H9 (cell line): ENCODE measurements at regions not wholly inside any gene's neighbourhood (a gene's known extent, or its start where the extent isn't known, plus 50 kb on each side); places are given as distances from the start of the nearest gene placed in this dataset.

Source experiments
- DNase-seq: peaks from one replicate; pipeline ENCODE4 v3.0.0-alpha.2; 2017
- H2AFZ ChIP-seq: one replicate; pipeline ENCODE4 v1.6.1; 2013; ENCODE audit warnings: mild to moderate bottlenecking, low read length, control low read depth, moderate library complexity
- H2AK5ac ChIP-seq: 2 replicates; pipeline ENCODE4 v1.6.1; 2013; ENCODE audit warnings: low read length, control low read depth, mixed read lengths; ENCODE audit not compliant: insufficient read length
- H2BK120ac ChIP-seq: one replicate; pipeline ENCODE4 v1.6.1; 2013; ENCODE audit warnings: low read depth, mild to moderate bottlenecking, low read length, control low read depth, inconsistent platforms; ENCODE audit not compliant: poor library complexity, severe bottlenecking
- H2BK12ac ChIP-seq: 2 replicates; pipeline ENCODE4 v1.6.1; 2013; ENCODE audit warnings: low read length, control low read depth, mixed read lengths, low read depth; ENCODE audit not compliant: insufficient read length
- H2BK15ac ChIP-seq: 2 replicates; pipeline ENCODE4 v1.6.1; 2013; ENCODE audit warnings: low read depth, low read length, control low read depth
- H2BK20ac ChIP-seq: one replicate; pipeline ENCODE4 v1.6.1; 2013; ENCODE audit warnings: low read depth, mild to moderate bottlenecking, low read length, control low read depth, inconsistent platforms; ENCODE audit not compliant: poor library complexity, severe bottlenecking
- H2BK5ac ChIP-seq: 2 replicates; pipeline ENCODE4 v1.6.1; 2013; ENCODE audit warnings: low read length, control low read depth, mixed read lengths; ENCODE audit not compliant: insufficient read length
- H3K14ac ChIP-seq: 2 replicates; pipeline ENCODE4 v1.6.1; 2013; ENCODE audit warnings: low read length, control low read depth; ENCODE audit not compliant: insufficient read depth
- H3K18ac ChIP-seq: 2 replicates; pipeline ENCODE4 v1.6.1; 2013; ENCODE audit warnings: low read depth, mild to moderate bottlenecking, mixed read lengths, low read length, control low read depth; ENCODE audit not compliant: insufficient read length
- H3K23ac ChIP-seq: 2 replicates; pipeline ENCODE4 v1.6.1; 2013; ENCODE audit warnings: low read length, control low read depth, mixed read lengths, low read depth; ENCODE audit not compliant: insufficient read length
- H3K23me2 ChIP-seq: 2 replicates; pipeline ENCODE4 v1.6.1; 2013; ENCODE audit warnings: low read depth, mild to moderate bottlenecking, mixed read lengths, low read length, control low read depth; ENCODE audit not compliant: insufficient read length, poor library complexity, severe bottlenecking
- H3K27ac ChIP-seq: 2 replicates; pipeline ENCODE4 v1.5.1; 2013; ENCODE audit warnings: low read length, control low read depth, mixed read lengths, low read depth; ENCODE audit not compliant: insufficient read length
- H3K27me3 ChIP-seq: 2 replicates; pipeline ENCODE4 v1.6.1; 2013; ENCODE audit warnings: low read length, control low read depth, inconsistent platforms; ENCODE audit not compliant: insufficient read depth
- H3K4ac ChIP-seq: 2 replicates; pipeline ENCODE4 v1.6.1; 2013; ENCODE audit warnings: low read depth, mild to moderate bottlenecking, control low read depth, inconsistent platforms, low read length, moderate library complexity
- H3K4me1 ChIP-seq: 2 replicates; pipeline ENCODE4 v1.6.1; 2013; ENCODE audit warnings: low read length, control low read depth, inconsistent platforms; ENCODE audit not compliant: insufficient read depth
- H3K4me2 ChIP-seq: 2 replicates; pipeline ENCODE4 v1.6.1; 2013; ENCODE audit warnings: low read length, control low read depth, mixed read lengths; ENCODE audit not compliant: insufficient read length, insufficient read depth
- H3K56ac ChIP-seq: 2 replicates; pipeline ENCODE4 v1.6.1; 2013; ENCODE audit warnings: low read depth, mild to moderate bottlenecking, mixed read lengths, low read length, control low read depth; ENCODE audit not compliant: insufficient read length
- H3K79me1 ChIP-seq: 2 replicates; pipeline ENCODE4 v1.6.1; 2013; ENCODE audit warnings: low read depth, mild to moderate bottlenecking, moderate library complexity, low read length, control low read depth, inconsistent platforms; ENCODE audit not compliant: insufficient read depth, poor library complexity, severe bottlenecking
- H3K79me2 ChIP-seq: 2 replicates; pipeline ENCODE4 v1.6.1; 2013; ENCODE audit warnings: low read length, control low read depth, inconsistent platforms; ENCODE audit not compliant: insufficient read depth
- H3K9ac ChIP-seq: 2 replicates; pipeline ENCODE4 v1.6.1; 2013; ENCODE audit warnings: low read length, control low read depth, mixed read lengths; ENCODE audit not compliant: insufficient read length; ENCODE audit errors: extremely low read depth
- H3K9me3 ChIP-seq: one replicate; pipeline ENCODE4 v1.6.1; 2013; ENCODE audit warnings: low read depth, low read length, inconsistent platforms; ENCODE audit not compliant: control insufficient read depth
- H3T11ph ChIP-seq: one replicate; pipeline ENCODE4 v1.6.1; 2013; ENCODE audit warnings: mild to moderate bottlenecking, low read length, control low read depth, inconsistent platforms
- H4K20me1 ChIP-seq: one replicate; pipeline ENCODE4 v1.6.1; 2013; ENCODE audit not compliant: control insufficient read depth, insufficient read length, insufficient read depth
- H4K5ac ChIP-seq: 2 replicates; pipeline ENCODE4 v1.6.1; 2013; ENCODE audit warnings: low read depth, mild to moderate bottlenecking, mixed read lengths, low read length, control low read depth; ENCODE audit not compliant: insufficient read length
- H4K8ac ChIP-seq: replicated peaks from 2 replicates; pipeline ENCODE4 v1.6.1; 2013; ENCODE audit warnings: low read length, control low read depth, mixed read lengths, low read depth; ENCODE audit not compliant: insufficient read length
- H4K91ac ChIP-seq: 2 replicates; pipeline ENCODE4 v1.6.1; 2013; ENCODE audit warnings: low read depth, mild to moderate bottlenecking, moderate library complexity, mixed read lengths, low read length, control low read depth; ENCODE audit not compliant: insufficient read length
- H3K27ac Mint-ChIP-seq, 3 experiments: 2 replicates in 2 of 3; 3 replicates in 1 of 3; pipeline ENCODE4 v1.8.0; 2020 to 2021; ENCODE audit warnings: mixed read lengths in 3 of 3, mild to moderate bottlenecking in 1 of 3, moderate library complexity in 1 of 3
- H3K27me3 Mint-ChIP-seq: 2 replicates; pipeline ENCODE4 v1.8.0; 2021; ENCODE audit warnings: low read depth, mild to moderate bottlenecking, moderate library complexity, mixed read lengths
- H3K36me3 Mint-ChIP-seq, 3 experiments: 2 replicates in 2 of 3; 3 replicates in 1 of 3; pipeline ENCODE4 v1.8.0; 2020 to 2021; ENCODE audit warnings: low read depth in 3 of 3, mixed read lengths in 3 of 3; ENCODE audit not compliant: insufficient read depth in 1 of 3
- H3K4me1 Mint-ChIP-seq, 2 experiments: 2 replicates each; pipeline ENCODE4 v1.8.0; 2020; ENCODE audit warnings: mixed read lengths in 2 of 2
- H3K4me3 Mint-ChIP-seq, 2 experiments: 2 replicates in 1 of 2; 3 replicates in 1 of 2; pipeline ENCODE4 v1.8.0; 2020 to 2021; ENCODE audit warnings: mild to moderate bottlenecking in 2 of 2, mixed read lengths in 2 of 2, moderate library complexity in 1 of 2
- H3K9me3 Mint-ChIP-seq, 2 experiments: 2 replicates in 1 of 2; 3 replicates in 1 of 2; pipeline ENCODE4 v1.8.0; 2020; ENCODE audit warnings: mild to moderate bottlenecking in 2 of 2, mixed read lengths in 2 of 2, moderate library complexity in 1 of 2
- CTCF ChIP-seq: fragments of 200-600 bp; sonication (generic); conservative IDR thresholded peaks from 3 replicates; pipeline ENCODE4 v1.8.0; 2021; ENCODE audit warnings: antibody characterized with exemption, mild to moderate bottlenecking
- whole genome bisulfite sequencing: extraction: QIAGEN DNeasy Blood & Tissue Kit; methylation state at CpG from one replicate; pipeline ENCODE4 v1.1.7; 2013; ENCODE audit warnings: missing lambda C conversion rate, low lambda C conversion rate, mixed read lengths; ENCODE audit not compliant: insufficient read length; ENCODE audit errors: extremely low coverage; 5-methylcytosine and 5-hydroxymethylcytosine counted together

GRCh38 chr9:1743121-1743960 is 271.8 kb upstream of the SMARCA2 start:
- H2AFZ ChIP-seq, result no peak overlapping the region
- H2BK5ac ChIP-seq, result no peak overlapping the region
- no peak overlapping the region for H3K27ac Mint-ChIP-seq
- no peak overlapping the region for H2BK120ac ChIP-seq
- H3K4me1 Mint-ChIP-seq, result peaks cover 8% of the 10 kb centered on the region in 2 experiments
- H3K79me1 ChIP-seq, result no peaks in the 10 kb centered on the region
- no peaks in the 10 kb centered on the region for H3K23me2 ChIP-seq
- H2BK20ac ChIP-seq, result no peak overlapping the region
- no peak overlapping the region for H3K18ac ChIP-seq
- no peak overlapping the region for H4K5ac ChIP-seq
- no peak overlapping the region for H3K56ac ChIP-seq
- no peak overlapping the region for H4K91ac ChIP-seq
- H3K14ac ChIP-seq, result no peak overlapping the region
- H2BK12ac ChIP-seq, result no peak overlapping the region
- H2AK5ac ChIP-seq, result no peak overlapping the region
- no peaks in the 10 kb centered on the region for H3K4me1 ChIP-seq
- no peaks in the 10 kb centered on the region for H3K9me3 ChIP-seq
- DNase-seq, result no peak
- no peak overlapping the region for H3K9ac ChIP-seq
- no peaks in the 10 kb centered on the region for H3K9me3 Mint-ChIP-seq
- H3K36me3 Mint-ChIP-seq, result no peaks in the 10 kb centered on the region
- H4K8ac ChIP-seq, result no peak overlapping the region
- no peak overlapping the region for H3T11ph ChIP-seq
- no peaks in the 10 kb centered on the region for H3K27me3 ChIP-seq
- no peak overlapping the region for H3K4ac ChIP-seq
- H3K23ac ChIP-seq, result no peak overlapping the region
- TF ChIP-seq CTCF, result no peak
- no peak overlapping the region for H3K4me2 ChIP-seq
- WGBS, result no CpG with 5 or more reads among the region's 7 CpGs
- H3K4me3 Mint-ChIP-seq, result no peak overlapping the region
- H3K27ac ChIP-seq, result no peak overlapping the region
- H3K27me3 Mint-ChIP-seq, result peaks cover 59% of the 10 kb centered on the region
- no peak overlapping the region for H2BK15ac ChIP-seq
- no peaks in the 10 kb centered on the region for H4K20me1 ChIP-seq
- H3K79me2 ChIP-seq, result no peaks in the 10 kb centered on the region
